GM12878 (cell line): ENCODE measurements at regions not wholly inside any gene's neighbourhood (a gene's known extent, or its start where the extent isn't known, plus 50 kb on each side); places are given as distances from the start of the nearest gene placed in this dataset.

Experiments used
- ATAC-seq: fragments of 200-7000 bp; cut with Tn5 transposase; 3 replicates; pipeline ENCODE4 v1.9.1; 2020; ENCODE audit warnings: mild to moderate bottlenecking, moderate library complexity
- BruUV-seq: library from RNA; stranded (reverse); fragments of 400-500 nt; replicated peaks from 2 replicates; lab custom pipeline; 2021; lab: Mats Ljungman, UMichigan
- CTCF ChIA-PET: fragments of 300-600 bp; sonication (Branson Sonifier 250); formaldehyde crosslinking; extraction: SDS; loops from one replicate; lab custom pipeline; 2021; ENCODE audit warnings: inconsistent platforms; lab: Yijun Ruan, JAX
- POLR2A ChIA-PET: fragments of 350-600 bp; formaldehyde crosslinking; extraction: SDS; loops from one replicate; lab custom pipeline; 2021; ENCODE audit warnings: inconsistent platforms; lab: Charles Lee
- RAD21 ChIA-PET: fragments of 300-600 bp; sonication (Branson Sonifier 250); formaldehyde crosslinking; loops from one replicate; lab custom pipeline; 2023; ENCODE audit warnings: antibody characterized with exemption; ENCODE audit not compliant: unreplicated experiment; lab: Charles Lee
- SMC1A ChIA-PET: fragments of 300-600 bp; sonication (Branson Sonifier 250); formaldehyde crosslinking; loops from one replicate; lab custom pipeline; 2023; ENCODE audit not compliant: unreplicated experiment, uncharacterized antibody; lab: Charles Lee
- DNase-seq: peaks from one replicate; pipeline ENCODE4 v3.0.0-alpha.2; 2011; ENCODE audit warnings: low read depth, low spot score
- FAIRE-seq: peaks from 3 replicates; lab custom pipeline; 2011; peaks lifted over from hg19 to GRCh38; lab: Jason Lieb, UNC
- H2AFZ ChIP-seq: 2 replicates; pipeline ENCODE4 v1.6.0; 2011; ENCODE audit warnings: low read depth, low read length, control low read depth; ENCODE audit not compliant: control insufficient read depth
- H3K27ac ChIP-seq: 2 replicates; pipeline ENCODE4 v1.5.1; 2011; ENCODE audit warnings: control low read depth; ENCODE audit not compliant: control insufficient read depth, insufficient read depth
- H3K27me3 ChIP-seq, 2 experiments: replicated peaks in 1 of 2; 2 replicates each; pipeline versions ENCODE4 v1.6.0 to v1.6.1; 2011; ENCODE audit warnings: low read length in 1 of 2; ENCODE audit not compliant: control insufficient read depth in 2 of 2, insufficient read depth in 2 of 2
- H3K36me3 ChIP-seq, 2 experiments: 2 replicates each; pipeline ENCODE4 v1.5.1; 2011; ENCODE audit warnings: low read length in 1 of 2; ENCODE audit not compliant: control insufficient read depth in 2 of 2, insufficient read depth in 2 of 2
- H3K4me1 ChIP-seq: 2 replicates; pipeline ENCODE4 v1.6.1; 2011; ENCODE audit warnings: mild to moderate bottlenecking, low read length, moderate library complexity, mixed read lengths; ENCODE audit not compliant: control insufficient read depth, insufficient read depth
- H3K4me2 ChIP-seq: 2 replicates; pipeline ENCODE4 v1.6.0; 2011; ENCODE audit warnings: control low read depth; ENCODE audit not compliant: control insufficient read depth, insufficient read depth
- H3K4me3 ChIP-seq: fragments of 200-600 bp; sonication (generic); 2 replicates; pipeline ENCODE4 v1.5.1; 2016
- H3K79me2 ChIP-seq: 2 replicates; pipeline ENCODE4 v1.6.0; 2011; ENCODE audit warnings: low read length; ENCODE audit not compliant: control insufficient read depth, insufficient read depth
- H3K9ac ChIP-seq: 2 replicates; pipeline ENCODE4 v1.8.0; 2011; ENCODE audit warnings: low read length, control low read depth, mixed read lengths; ENCODE audit not compliant: control insufficient read depth, insufficient read depth
- H3K9me3 ChIP-seq: replicated peaks from 3 replicates; pipeline ENCODE4 v1.5.1; 2011; ENCODE audit warnings: mild to moderate bottlenecking, low read length; ENCODE audit not compliant: control insufficient read depth, insufficient read depth
- H4K20me1 ChIP-seq: 2 replicates; pipeline ENCODE4 v1.6.0; 2011; ENCODE audit not compliant: control insufficient read depth, insufficient read depth
- ELK1 ChIP-seq: IDR thresholded peaks from 2 replicates; pipeline ENCODE4 v1.6.1; 2012; ENCODE audit warnings: low read depth, low read length, improper control_type of control experiment
- FOXK2 ChIP-seq: fragments of 450-650 bp; IDR thresholded peaks from 2 replicates; pipeline ENCODE4 v1.6.1; 2017; ENCODE audit warnings: mild to moderate bottlenecking, moderate library complexity
- IRF3 ChIP-seq: fragments of 450-650 bp; IDR thresholded peaks from 2 replicates; pipeline ENCODE4 v1.6.1; 2014; ENCODE audit warnings: mild to moderate bottlenecking
- KDM1A ChIP-seq: fragments of 200-600 bp; sonication (generic); IDR thresholded peaks from 2 replicates; pipeline ENCODE4 v1.6.1; 2016; ENCODE audit warnings: borderline replicate concordance
- NRF1 ChIP-seq: conservative IDR thresholded peaks from 2 replicates; pipeline ENCODE4 v1.6.1; 2011; ENCODE audit warnings: mild to moderate bottlenecking, low read depth, low read length, improper control_type of control experiment
- RUNX3 ChIP-seq: IDR thresholded peaks from 2 replicates; pipeline ENCODE4 v1.6.1; 2012; ENCODE audit warnings: low read length, inconsistent platforms
- SRF ChIP-seq, 2 experiments: IDR thresholded peaks; 2 replicates each; pipeline ENCODE4 v1.6.1; 2011; ENCODE audit warnings: low read depth in 2 of 2, low read length in 2 of 2, mild to moderate bottlenecking in 1 of 2, moderate library complexity in 1 of 2
- SUPT20H ChIP-seq: IDR thresholded peaks from 2 replicates; pipeline ENCODE4 v1.6.1; 2011; ENCODE audit warnings: low read depth, mild to moderate bottlenecking, low read length, moderate library complexity, borderline replicate concordance; ENCODE audit not compliant: control insufficient read depth
- WGBS: methylation state at CpG from one replicate; pipeline ENCODE4 v1.1.6; 2016; ENCODE audit warnings: low lambda C conversion rate; ENCODE audit not compliant: insufficient replicate concordance, insufficient coverage; ENCODE audit errors: missing lambda C conversion rate; 5-methylcytosine and 5-hydroxymethylcytosine counted together
- in situ Hi-C: fragments of 300-500 bp; cut with MboI; formaldehyde crosslinking; loops from 9 replicates; pipeline ENCODE4 v1.14.3; 2018; ENCODE audit warnings: mixed read lengths
- intact Hi-C: fragments of 100-400 bp; cut with micrococcal nuclease; formaldehyde crosslinking; loops from one replicate; pipeline ENCODE4 v1.14.2; 2022; ENCODE audit not compliant: unreplicated experiment

GRCh38 chr14:83467811-83468210 lies 1934.2 kb upstream of the SEL1L start:
- Histone ChIP-seq H3K36me3 (no peaks in the 10 kb centered on the region), H3K27ac (no peak overlapping the region), H3K79me2 (no peaks in the 10 kb centered on the region), H3K4me3 (no peak overlapping the region), H2AFZ (no peak overlapping the region), H3K9me3 (no peaks in the 10 kb centered on the region), H4K20me1 (no peaks in the 10 kb centered on the region), H3K9ac (no peak overlapping the region), H3K4me1 (no peaks in the 10 kb centered on the region), H3K27me3 (no peaks in the 10 kb centered on the region), H3K4me2 (no peak overlapping the region)
- ChIA-PET SMC1A (interaction anchor here (1.6 kb wide), 1 partner anchor 15 kb away, joined by 4 read pairs; no protein-coding TSS in a partner anchor), RAD21 (no interaction called here), CTCF (no interaction called here), POLR2A (no interaction called here)
- 1% methylated on average over 3 of the region's 3 CpGs for WGBS
- no peak for ATAC-seq
- no peak for DNase-seq
- FAIRE-seq = no peak
- intact Hi-C loops (no loop called here), in situ Hi-C loops (loop anchor here (25.0 kb wide), 1 partner anchor 1481 kb away; no protein-coding TSS in a partner anchor)
- no TSS peak for BruUV-seq
- TF ChIP-seq IRF3 = no peak
- TF ChIP-seq SRF (IDR thresholded peaks at IDR 0.05; ENCODE audit: low read depth in 2 of 2, low read length in 2 of 2) = no peak
- no peak for TF ChIP-seq ELK1
- TF ChIP-seq FOXK2 = no peak
- TF ChIP-seq KDM1A = no peak
- TF ChIP-seq SUPT20H = no peak
- TF ChIP-seq NRF1 = no peak
- no peak for TF ChIP-seq RUNX3
